ENCODE measurements at regions not wholly inside any gene's neighbourhood (a gene's known extent, or its start where the extent isn't known, plus 50 kb on each side); places are given as distances from the start of the nearest gene placed in this dataset.

DNA sequence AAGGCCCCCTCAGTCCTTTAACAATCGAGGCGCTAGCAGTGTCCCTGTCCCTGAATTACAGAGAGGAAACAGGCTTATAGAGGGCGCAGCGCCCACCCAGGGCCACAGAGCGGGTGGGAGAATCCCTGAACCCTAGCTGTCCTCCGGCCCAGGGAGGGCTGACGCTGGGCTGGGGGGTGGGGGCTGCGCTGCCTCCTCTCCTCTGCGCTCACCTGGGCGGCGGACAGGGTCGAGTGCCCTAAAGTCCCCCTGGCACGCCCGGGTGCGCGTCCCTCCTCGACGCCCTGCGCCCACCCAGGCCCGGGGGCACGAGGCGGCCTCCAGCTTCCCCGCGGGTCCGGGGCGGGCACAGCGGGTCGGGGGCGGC is 200.4 kb upstream of the N4BP1 start:
- intact Hi-C loops (cut with DNase I) = no loop called here
- Histone ChIP-seq H3K9me3 (no peaks in the 10 kb centered on the region), H3K36me3 (no peaks in the 10 kb centered on the region), H3K4me3 (no peak overlapping the region), H3K27me3 (ENCODE audit: low read depth) (peaks cover 35% of the 10 kb centered on the region), H3K4me1 (no peaks in the 10 kb centered on the region), H3K27ac (no peak overlapping the region)
- DNase-seq (no peak), ATAC-seq (no peak)
- TF ChIP-seq, protein P1, sequence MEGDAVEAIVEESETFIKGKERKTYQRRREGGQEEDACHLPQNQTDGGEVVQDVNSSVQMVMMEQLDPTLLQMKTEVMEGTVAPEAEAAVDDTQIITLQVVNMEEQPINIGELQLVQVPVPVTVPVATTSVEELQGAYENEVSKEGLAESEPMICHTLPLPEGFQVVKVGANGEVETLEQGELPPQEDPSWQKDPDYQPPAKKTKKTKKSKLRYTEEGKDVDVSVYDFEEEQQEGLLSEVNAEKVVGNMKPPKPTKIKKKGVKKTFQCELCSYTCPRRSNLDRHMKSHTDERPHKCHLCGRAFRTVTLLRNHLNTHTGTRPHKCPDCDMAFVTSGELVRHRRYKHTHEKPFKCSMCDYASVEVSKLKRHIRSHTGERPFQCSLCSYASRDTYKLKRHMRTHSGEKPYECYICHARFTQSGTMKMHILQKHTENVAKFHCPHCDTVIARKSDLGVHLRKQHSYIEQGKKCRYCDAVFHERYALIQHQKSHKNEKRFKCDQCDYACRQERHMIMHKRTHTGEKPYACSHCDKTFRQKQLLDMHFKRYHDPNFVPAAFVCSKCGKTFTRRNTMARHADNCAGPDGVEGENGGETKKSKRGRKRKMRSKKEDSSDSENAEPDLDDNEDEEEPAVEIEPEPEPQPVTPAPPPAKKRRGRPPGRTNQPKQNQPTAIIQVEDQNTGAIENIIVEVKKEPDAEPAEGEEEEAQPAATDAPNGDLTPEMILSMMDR (IDR thresholded peaks at IDR 0.05) = no peak

DNA sequence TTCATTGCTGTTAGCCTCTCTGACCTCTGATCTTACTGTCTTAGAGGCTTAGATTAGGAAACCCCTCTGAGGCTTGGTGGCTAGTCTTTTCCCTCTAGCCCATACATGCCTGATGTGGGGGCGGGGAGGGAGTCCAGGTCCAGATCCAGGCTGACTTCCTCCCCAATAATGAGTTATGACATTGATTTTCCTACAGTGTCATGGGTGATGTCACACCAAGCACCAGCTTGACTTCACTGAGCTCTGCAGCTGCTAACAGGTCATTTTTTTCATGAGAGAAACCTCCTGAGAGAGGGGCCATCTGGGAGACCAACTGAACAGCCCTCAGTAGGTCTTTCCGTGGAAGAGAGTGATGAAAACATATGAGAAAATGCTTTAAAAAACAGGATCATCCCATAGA is 180.2 kb upstream of the N4BP1 start:
- no peaks in the 10 kb centered on the region for H3K27me3 ChIP-seq (ENCODE audit: low read depth)
- ATAC-seq (no peak), DNase-seq (no peak)
- H3K4me3 ChIP-seq = no peak overlapping the region
- no peaks in the 10 kb centered on the region for H3K36me3 ChIP-seq
- TF ChIP-seq, protein P1 (IDR thresholded peaks at IDR 0.05) = no peak
- no peaks in the 10 kb centered on the region for H3K9me3 ChIP-seq
- intact Hi-C loops (cut with DNase I) = no loop called here
- no peaks in the 10 kb centered on the region for H3K4me1 ChIP-seq
- no peak overlapping the region for H3K27ac ChIP-seq

DNA sequence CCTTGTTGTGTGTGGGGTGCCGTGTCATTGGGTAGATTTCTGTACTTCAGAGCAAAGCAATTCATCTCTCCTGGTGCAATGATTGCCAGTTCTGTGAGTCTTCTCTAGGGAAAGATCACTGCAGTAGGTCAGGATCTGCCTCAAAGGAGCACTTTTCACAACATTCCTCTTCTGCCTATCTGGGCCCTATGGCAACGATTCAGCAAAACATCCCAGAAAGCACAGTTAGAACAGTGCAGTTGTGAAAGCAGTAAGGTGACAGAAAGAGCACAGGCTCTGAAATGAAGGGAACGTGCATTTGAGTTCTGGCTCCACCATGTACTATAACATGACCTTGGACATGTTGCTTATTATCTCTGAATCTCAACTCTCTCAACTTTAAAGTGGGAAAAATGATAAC is 178.5 kb upstream of the N4BP1 start:
- Histone ChIP-seq H3K36me3 (no peaks in the 10 kb centered on the region), H3K27me3 (ENCODE audit: low read depth) (no peaks in the 10 kb centered on the region), H3K27ac (no peak overlapping the region), H3K9me3 (peaks cover 8% of the 10 kb centered on the region), H3K4me1 (no peaks in the 10 kb centered on the region), H3K4me3 (no peak overlapping the region)
- TF ChIP-seq, protein P1 (IDR thresholded peaks at IDR 0.05) = no peak
- intact Hi-C loops (cut with DNase I) = no loop called here
- no peak for DNase-seq
- no peak for ATAC-seq

DNA sequence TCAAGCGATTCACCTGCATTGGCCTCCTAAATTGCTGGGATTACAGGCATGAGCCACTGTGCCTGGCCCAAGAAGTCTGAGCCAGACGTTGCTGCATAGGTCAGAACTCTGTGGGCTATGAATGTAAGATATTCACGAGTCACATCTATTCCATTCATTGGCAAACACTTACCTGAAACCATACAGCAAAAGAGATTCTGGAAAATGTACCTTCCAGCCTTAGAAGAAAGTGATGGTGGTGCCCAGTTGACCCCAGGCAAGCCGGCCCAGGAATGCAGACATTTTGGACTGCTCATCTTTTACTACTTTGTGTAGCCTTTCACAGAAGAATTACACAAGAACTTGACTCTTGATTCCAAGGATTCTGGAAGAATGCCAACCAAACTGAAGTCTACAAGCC is 135.6 kb upstream of the N4BP1 start:
- H3K36me3 ChIP-seq = no peaks in the 10 kb centered on the region
- H3K27me3 ChIP-seq (ENCODE audit: low read depth) = no peaks in the 10 kb centered on the region
- intact Hi-C loops (cut with DNase I) = no loop called here
- H3K9me3 ChIP-seq = peaks cover 8% of the 10 kb centered on the region
- ATAC-seq (no peak), DNase-seq (no peak)
- H3K4me3 ChIP-seq = no peak overlapping the region
- TF ChIP-seq, protein P1 (IDR thresholded peaks at IDR 0.05) = no peak
- H3K4me1 ChIP-seq = no peaks in the 10 kb centered on the region
- H3K27ac ChIP-seq = no peak overlapping the region

DNA sequence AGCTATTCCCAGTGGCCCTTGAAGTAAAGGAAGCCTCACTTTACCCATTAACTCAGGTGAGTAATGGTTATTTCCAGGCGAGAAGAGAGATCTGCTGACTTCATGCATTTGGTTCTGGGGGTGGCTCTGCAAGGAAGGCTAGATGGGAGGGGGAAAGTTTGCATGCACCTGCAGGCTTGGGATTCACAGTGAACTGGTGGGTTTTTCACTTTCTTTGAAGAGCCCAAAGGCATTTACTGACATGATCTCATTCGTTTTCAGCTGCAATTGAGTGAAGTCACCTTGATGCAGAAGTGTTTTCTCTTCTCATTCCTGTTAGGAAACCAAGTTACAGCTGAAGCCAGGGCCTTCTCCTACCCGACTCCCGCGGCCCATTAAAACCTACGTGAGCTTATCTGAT is 131.0 kb upstream of the N4BP1 start:
- no peak overlapping the region for H3K4me3 ChIP-seq
- H3K9me3 ChIP-seq = peaks cover 8% of the 10 kb centered on the region
- DNase-seq = no peak
- intact Hi-C loops (cut with DNase I) = no loop called here
- H3K4me1 ChIP-seq = no peaks in the 10 kb centered on the region
- H3K27me3 ChIP-seq (ENCODE audit: low read depth) = no peaks in the 10 kb centered on the region
- TF ChIP-seq, protein P1 (IDR thresholded peaks at IDR 0.05) = no peak
- H3K36me3 ChIP-seq = no peaks in the 10 kb centered on the region
- no peak for ATAC-seq
- no peak overlapping the region for H3K27ac ChIP-seq

DNA sequence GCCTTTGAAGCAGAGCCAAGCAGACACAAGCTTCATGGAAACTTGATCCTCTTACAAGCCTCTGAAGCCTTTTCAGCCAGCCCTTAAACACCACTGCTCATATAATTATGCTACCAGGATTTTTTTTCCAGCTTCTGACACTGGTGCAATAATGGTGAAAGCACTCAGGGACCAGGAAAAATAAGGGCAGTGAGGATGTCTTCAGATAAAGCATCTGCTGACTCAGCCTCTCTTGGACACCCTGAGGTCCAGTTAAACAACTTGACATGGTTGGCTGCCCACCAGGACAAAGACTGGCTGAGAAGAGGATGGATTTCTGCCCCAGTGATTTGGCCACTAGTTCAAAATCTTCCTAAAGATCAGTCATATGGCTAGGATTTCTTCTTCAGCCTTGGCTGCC is 124.2 kb upstream of the N4BP1 start:
- Histone ChIP-seq H3K4me3 (no peak overlapping the region), H3K27me3 (ENCODE audit: low read depth) (no peaks in the 10 kb centered on the region), H3K36me3 (no peaks in the 10 kb centered on the region), H3K27ac (no peak overlapping the region), H3K4me1 (no peaks in the 10 kb centered on the region), H3K9me3 (no peaks in the 10 kb centered on the region)
- intact Hi-C loops (cut with DNase I) = no loop called here
- TF ChIP-seq, protein P1 (IDR thresholded peaks at IDR 0.05) = no peak
- DNase-seq = no peak
- ATAC-seq = no peak
